Left ventricle myocardium inferior (tissue), 1 donor: ENCODE measurements at regions not wholly inside any gene's neighbourhood (a gene's known extent, or its start where the extent isn't known, plus 50 kb on each side); places are given as distances from the start of the nearest gene placed in this dataset.
"Not testable (repeated sequence)": the region's sequence is repeated elsewhere in the genome, so short reads cannot be mapped to it uniquely, and the experiment has no call there.

ENCODE experiments used
- DNase-seq: peaks from one replicate; pipeline ENCODE4 v3.0.0-alpha.2; 2020
- H3K27ac ChIP-seq: fragments of 200-600 bp; replicated peaks from 2 replicates; pipeline ENCODE4 v1.8.0; 2021
- H3K27me3 ChIP-seq: fragments of 200-600 bp; 2 replicates; pipeline ENCODE4 v1.8.0; 2021; ENCODE audit warnings: low read depth
- H3K36me3 ChIP-seq: fragments of 200-600 bp; 2 replicates; pipeline ENCODE4 v1.8.0; 2021
- H3K4me1 ChIP-seq: fragments of 200-600 bp; 2 replicates; pipeline ENCODE4 v1.8.0; 2021
- H3K4me3 ChIP-seq: fragments of 200-600 bp; 2 replicates; pipeline ENCODE4 v1.8.0; 2021; ENCODE audit warnings: mild to moderate bottlenecking, moderate library complexity
- H3K9me3 ChIP-seq: fragments of 200-600 bp; replicated peaks from 2 replicates; pipeline ENCODE4 v1.8.0; 2021
- CTCF ChIP-seq: fragments of 200-600 bp; IDR thresholded peaks from 2 replicates; pipeline ENCODE4 v1.8.0; 2021; ENCODE audit warnings: antibody characterized with exemption, mild to moderate bottlenecking, borderline replicate concordance
- intact Hi-C: fragments of 100-400 bp; cut with micrococcal nuclease; formaldehyde crosslinking; loops from one replicate; pipeline ENCODE4 v1.11.0; 2022
- donor health status: DM: no; HTN: yes; CAD: no; lungs with severe emphysema.

GRCh38 chr16:55062442-55062841 lies 131.8 kb downstream of the IRX5 start:
- intact Hi-C loops: no loop called here
- no peak overlapping the region for H3K4me3 ChIP-seq
- H3K27me3 ChIP-seq: peaks cover 26% of the 10 kb centered on the region
- TF ChIP-seq CTCF: no peak
- H3K4me1 ChIP-seq: no peaks in the 10 kb centered on the region
- no peaks in the 10 kb centered on the region for H3K36me3 ChIP-seq
- no peak overlapping the region for H3K27ac ChIP-seq
- H3K9me3 ChIP-seq: peaks cover 6% of the 10 kb centered on the region
- no peak for DNase-seq

GRCh38 chr16:55072976-55073375 lies 142.3 kb downstream of the IRX5 start:
- no peak for DNase-seq
- intact Hi-C loops: no loop called here
- Histone ChIP-seq H3K4me3 (no peak overlapping the region), H3K36me3 (no peaks in the 10 kb centered on the region), H3K27me3 (peaks cover 31% of the 10 kb centered on the region), H3K27ac (no peak overlapping the region), H3K9me3 (no peaks in the 10 kb centered on the region), H3K4me1 (no peaks in the 10 kb centered on the region)
- TF ChIP-seq CTCF: no peak

DNA sequence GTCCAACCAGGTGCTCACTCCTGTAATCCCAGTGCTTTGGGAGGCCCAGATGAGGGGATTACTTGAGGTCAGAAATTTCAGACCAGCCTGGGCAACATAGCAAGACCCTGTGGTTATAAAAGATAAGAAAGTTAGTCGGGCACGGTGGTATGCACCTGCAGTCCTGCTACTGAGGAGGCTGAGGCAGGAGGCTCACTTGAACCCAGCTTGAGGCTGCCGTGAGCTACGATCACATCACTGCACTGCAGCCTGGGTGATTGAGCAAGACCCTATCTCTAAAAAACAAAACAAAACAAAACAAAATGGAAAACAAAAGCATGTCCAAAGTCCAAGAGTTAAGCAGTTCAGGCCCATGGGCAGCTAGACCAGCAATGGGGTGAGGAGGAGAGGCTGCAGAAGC lies 143.2 kb downstream of the IRX5 start:
- DNase-seq: no peak

GRCh38 chr16:55075208-55075607 lies 144.5 kb downstream of the IRX5 start:
- H3K4me1 ChIP-seq, intact Hi-C loops, H3K9me3 ChIP-seq, H3K27ac ChIP-seq, DNase-seq, H3K36me3 ChIP-seq, H3K4me3 ChIP-seq: not testable (repeated sequence)
- H3K27me3 ChIP-seq: peaks cover 31% of the 10 kb centered on the region

More for the DNA sequence above, 143.2 kb downstream of the IRX5 start:
- Histone ChIP-seq H3K27ac (no peak overlapping the region), H3K27me3 (peaks cover 31% of the 10 kb centered on the region), H3K9me3 (no peaks in the 10 kb centered on the region), H3K4me3 (no peak overlapping the region), H3K36me3 (no peaks in the 10 kb centered on the region), H3K4me1 (no peaks in the 10 kb centered on the region)
- intact Hi-C loops: no loop called here
- TF ChIP-seq CTCF: no peak

DNA sequence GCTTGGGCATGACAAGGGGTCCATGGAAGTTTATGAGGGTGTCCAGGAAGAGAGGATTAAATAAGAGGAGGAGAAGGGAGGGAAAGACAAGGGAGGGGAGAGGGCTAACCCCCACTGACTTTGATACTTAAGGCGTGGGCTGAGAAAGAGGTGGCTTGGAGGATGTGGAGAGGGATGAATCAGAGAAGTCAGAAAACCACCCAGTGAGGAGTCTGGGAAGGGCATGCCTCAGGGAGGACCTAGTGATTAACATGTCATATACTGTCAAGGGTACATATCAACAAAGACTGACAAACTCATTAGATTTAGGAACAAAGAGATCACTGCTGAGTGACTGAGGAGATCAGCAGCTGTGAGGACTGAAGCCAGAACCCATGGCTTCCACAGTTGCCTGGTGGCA lies 145.4 kb downstream of the IRX5 start:
- intact Hi-C loops: no loop called here
- Histone ChIP-seq H3K36me3 (no peaks in the 10 kb centered on the region), H3K27me3 (peaks cover 31% of the 10 kb centered on the region), H3K4me3 (no peak overlapping the region), H3K9me3 (no peaks in the 10 kb centered on the region), H3K27ac (no peak overlapping the region), H3K4me1 (no peaks in the 10 kb centered on the region)
- DNase-seq: no peak
- TF ChIP-seq CTCF: no peak

DNA sequence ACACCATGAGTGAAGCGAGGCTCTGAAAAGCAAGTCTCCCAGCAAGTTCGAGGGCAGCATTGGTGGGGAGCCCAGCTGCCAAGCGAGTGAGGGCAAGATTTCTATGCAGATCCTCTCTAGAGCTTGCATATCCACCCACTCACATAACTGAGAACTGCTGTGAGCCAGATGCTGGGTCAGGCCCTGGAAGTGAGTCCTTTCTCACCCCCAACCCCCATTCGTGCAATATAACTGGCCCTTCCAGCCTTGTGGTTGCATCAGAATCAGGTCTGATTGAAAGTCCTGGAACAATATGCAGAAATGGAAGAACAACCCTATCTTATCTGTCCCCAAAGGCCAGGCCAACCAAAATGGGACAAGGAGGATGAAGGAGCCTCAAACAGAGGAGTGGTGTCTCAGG lies 146.6 kb downstream of the IRX5 start:
- TF ChIP-seq CTCF: no peak
- DNase-seq: no peak
- H3K36me3 ChIP-seq: no peaks in the 10 kb centered on the region
- intact Hi-C loops: no loop called here
- H3K27ac ChIP-seq: no peak overlapping the region
- no peak overlapping the region for H3K4me3 ChIP-seq
- H3K27me3 ChIP-seq: peaks cover 31% of the 10 kb centered on the region
- H3K4me1 ChIP-seq: no peaks in the 10 kb centered on the region
- no peaks in the 10 kb centered on the region for H3K9me3 ChIP-seq
